T-cell (primary cell): ENCODE measurements at regions not wholly inside any gene's neighbourhood (a gene's known extent, or its start where the extent isn't known, plus 50 kb on each side); places are given as distances from the start of the nearest gene placed in this dataset.

Source experiments
- ATAC-seq, 4 experiments: fragments of 200-7000 bp in 3 of 4; fragments of 150-1000 bp in 1 of 4; cut with Tn5 transposase; replicated peaks in 1 of 4; 1 replicate in 3 of 4; 2 replicates in 1 of 4; pipeline ENCODE4 v1.10.0; 2021; ENCODE audit warnings: moderate library complexity in 3 of 4, mild to moderate bottlenecking in 2 of 4, moderate number of reproducible peaks in 1 of 4
- CTCF ChIA-PET, 2 donors: fragments of 300-600 bp; sonication (Branson Sonifier 250); formaldehyde crosslinking; loops; one replicate each; lab custom pipeline; 2022; ENCODE audit warnings: antibody characterized with exemption in 2 of 2; lab: Charles Lee
- POLR2A ChIA-PET, 2 donors: fragments of 300-600 bp; sonication (Branson Sonifier 250); formaldehyde crosslinking; loops; one replicate each; lab custom pipeline; 2022; ENCODE audit warnings: antibody characterized with exemption in 2 of 2; lab: Charles Lee
- DNase-seq, 35 experiments: peaks; one replicate each; pipeline versions ENCODE4 v3.0.0 to v3.0.0-alpha.2; 2013 to 2023
- H3K27ac ChIP-seq: one replicate; pipeline ENCODE4 v1.5.1; 2013; ENCODE audit warnings: low read length
- H3K27me3 ChIP-seq, 2 experiments: replicated peaks in 1 of 2; 1 replicate in 1 of 2; 2 replicates in 1 of 2; pipeline versions ENCODE4 v1.6.1 to v1.7.0; 2013; ENCODE audit warnings: low read length in 1 of 2, mixed read lengths in 1 of 2; ENCODE audit not compliant: control insufficient read depth in 2 of 2, insufficient read depth in 2 of 2; ENCODE audit errors: extremely low read depth in 1 of 2
- H3K36me3 ChIP-seq, 2 donors: 1 replicate in 1 of 2; 2 replicates in 1 of 2; pipeline versions ENCODE4 v1.6.1 to v1.7.0; 2013; ENCODE audit warnings: low read length in 1 of 2; ENCODE audit not compliant: control insufficient read depth in 2 of 2, insufficient read depth in 1 of 2; ENCODE audit errors: extremely low read depth in 1 of 2
- H3K4me1 ChIP-seq, 2 experiments: 1 replicate in 1 of 2; 2 replicates in 1 of 2; pipeline versions ENCODE4 v1.6.1 to v1.7.0; 2013; ENCODE audit warnings: low read length in 2 of 2, mixed read lengths in 1 of 2; ENCODE audit not compliant: insufficient read depth in 2 of 2, control insufficient read depth in 1 of 2; ENCODE audit errors: extremely low read depth in 1 of 2
- H3K4me3 ChIP-seq, 2 donors: 1 replicate in 1 of 2; 2 replicates in 1 of 2; pipeline versions ENCODE4 v1.5.1 to v1.7.0; 2013; ENCODE audit warnings: mild to moderate bottlenecking in 2 of 2, low read length in 1 of 2, moderate library complexity in 1 of 2; ENCODE audit not compliant: control insufficient read depth in 1 of 2; ENCODE audit errors: extremely low read depth in 1 of 2
- H3K9me3 ChIP-seq: 2 replicates; pipeline ENCODE4 v1.7.0; 2013
- H3K27ac Mint-ChIP-seq, 2 donors: one replicate each; pipeline ENCODE4 v1.8.0; 2020 to 2021; ENCODE audit warnings: mild to moderate bottlenecking in 2 of 2, mixed read lengths in 2 of 2
- H3K27me3 Mint-ChIP-seq, 2 donors: one replicate each; pipeline ENCODE4 v1.8.0; 2021 to 2022; ENCODE audit warnings: mixed read lengths in 2 of 2
- H3K36me3 Mint-ChIP-seq: one replicate; pipeline ENCODE4 v1.8.0; 2021; ENCODE audit warnings: mixed read lengths
- H3K4me1 Mint-ChIP-seq, 3 donors: one replicate each; pipeline ENCODE4 v1.8.0; 2020 to 2022; ENCODE audit warnings: mixed read lengths in 3 of 3, mild to moderate bottlenecking in 1 of 3
- H3K4me3 Mint-ChIP-seq, 3 donors: one replicate each; pipeline ENCODE4 v1.8.0; 2020 to 2022; ENCODE audit warnings: mild to moderate bottlenecking in 3 of 3, mixed read lengths in 3 of 3, moderate library complexity in 3 of 3
- H3K9me3 Mint-ChIP-seq, 3 donors: one replicate each; pipeline ENCODE4 v1.8.0; 2020 to 2022; ENCODE audit warnings: mixed read lengths in 3 of 3
- WGBS: methylation state at CpG from one replicate; pipeline ENCODE4 v1.1.5; 2013; ENCODE audit warnings: missing lambda C conversion rate; ENCODE audit not compliant: insufficient coverage; 5-methylcytosine and 5-hydroxymethylcytosine counted together

DNA sequence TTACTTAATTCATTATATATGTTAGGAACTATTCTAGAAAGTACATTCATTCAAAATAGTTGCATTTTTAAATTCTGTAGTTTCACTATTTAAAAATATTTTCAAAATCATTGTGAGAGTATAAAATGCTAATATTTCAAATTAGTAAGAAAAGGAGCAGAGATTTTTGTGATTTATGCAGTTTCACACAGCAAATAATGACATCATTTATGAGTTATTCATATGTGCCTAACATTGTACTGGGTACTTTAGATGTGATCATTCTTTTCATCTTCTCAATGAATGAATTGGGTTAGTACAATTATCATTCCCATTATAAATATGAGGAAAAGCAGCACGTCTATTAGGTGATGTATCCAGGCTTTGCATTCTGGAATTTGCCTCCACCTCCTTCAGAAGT, 1451.0 kb upstream of the IGFBP7 start:
- ChIA-PET CTCF (no interaction called here), POLR2A (no interaction called here)
- H3K4me3 Mint-ChIP-seq: no peak overlapping the region
- DNase-seq: no peak
- H3K4me1 ChIP-seq: no peaks in the 10 kb centered on the region
- H3K36me3 Mint-ChIP-seq: no peaks in the 10 kb centered on the region
- no peak overlapping the region for H3K27ac Mint-ChIP-seq
- H3K36me3 ChIP-seq: no peaks in the 10 kb centered on the region
- ATAC-seq: no peak
- no peaks in the 10 kb centered on the region for H3K27me3 Mint-ChIP-seq
- H3K27me3 ChIP-seq: no peaks in the 10 kb centered on the region
- no CpG with 5 or more reads among the region's 1 CpG for WGBS
- no peak overlapping the region for H3K27ac ChIP-seq
- no peaks in the 10 kb centered on the region for H3K4me1 Mint-ChIP-seq
- no peaks in the 10 kb centered on the region for H3K9me3 ChIP-seq
- H3K9me3 Mint-ChIP-seq: peaks cover 3 to 22% (median 17%) of the 10 kb centered on the region in 3 donors
- H3K4me3 ChIP-seq: no peak overlapping the region

DNA sequence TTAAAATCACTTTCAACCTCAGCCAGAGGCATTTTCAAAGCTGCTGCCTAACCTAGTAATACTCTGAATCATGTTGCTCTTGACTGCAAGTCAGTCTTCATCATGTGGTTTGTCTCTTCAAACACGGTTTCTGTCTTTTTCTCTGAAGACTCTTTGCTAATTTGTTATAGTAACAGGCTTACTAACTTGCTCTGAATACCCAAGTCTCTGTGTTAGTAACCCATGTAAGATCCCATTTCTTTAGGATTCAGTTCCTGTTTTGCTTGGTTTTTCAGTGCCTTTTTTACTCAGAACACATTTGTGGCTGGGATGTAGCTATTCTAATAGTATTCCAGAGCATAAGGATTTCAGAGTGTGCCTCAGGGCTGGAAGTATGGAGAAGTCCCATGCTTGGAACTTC, 1450.6 kb upstream of the IGFBP7 start:
- Histone ChIP-seq H3K36me3 (no peaks in the 10 kb centered on the region), H3K4me3 (no peak overlapping the region), H3K27me3 (no peaks in the 10 kb centered on the region), H3K27ac (no peak overlapping the region), H3K9me3 (no peaks in the 10 kb centered on the region), H3K4me1 (no peaks in the 10 kb centered on the region)
- H3K27ac Mint-ChIP-seq: no peak overlapping the region
- no CpG with 5 or more reads among the region's 1 CpG for WGBS
- no peak for DNase-seq
- CTCF ChIA-PET: no interaction called here
- no peak for ATAC-seq
- POLR2A ChIA-PET: no interaction called here
- H3K36me3 Mint-ChIP-seq: no peaks in the 10 kb centered on the region
- no peaks in the 10 kb centered on the region for H3K4me1 Mint-ChIP-seq
- no peaks in the 10 kb centered on the region for H3K27me3 Mint-ChIP-seq
- no peak overlapping the region for H3K4me3 Mint-ChIP-seq
- peaks cover 3 to 20% (median 15%) of the 10 kb centered on the region in 3 donors for H3K9me3 Mint-ChIP-seq

- Mint-ChIP-seq H3K36me3 (no peaks in the 10 kb centered on the region), H3K4me1 (no peaks in the 10 kb centered on the region), H3K27me3 (no peaks in the 10 kb centered on the region), H3K27ac (no peak overlapping the region), H3K4me3 (no peak overlapping the region), H3K9me3 (peaks cover 0 to 11% (median 10%) of the 10 kb centered on the region in 3 donors)
- CTCF ChIA-PET: no interaction called here
- DNase-seq: no peak
- no CpG with 5 or more reads among the region's 2 CpGs for WGBS
- H3K36me3 ChIP-seq: no peaks in the 10 kb centered on the region
- no peaks in the 10 kb centered on the region for H3K9me3 ChIP-seq
- no peaks in the 10 kb centered on the region for H3K27me3 ChIP-seq
- no peak overlapping the region for H3K4me3 ChIP-seq
- POLR2A ChIA-PET: no interaction called here
- ATAC-seq: no peak
- H3K4me1 ChIP-seq: no peaks in the 10 kb centered on the region
- H3K27ac ChIP-seq: no peak overlapping the region
Observed at GRCh38 chr4:58553679-58554078, 1443.5 kb upstream of the IGFBP7 start.

DNA sequence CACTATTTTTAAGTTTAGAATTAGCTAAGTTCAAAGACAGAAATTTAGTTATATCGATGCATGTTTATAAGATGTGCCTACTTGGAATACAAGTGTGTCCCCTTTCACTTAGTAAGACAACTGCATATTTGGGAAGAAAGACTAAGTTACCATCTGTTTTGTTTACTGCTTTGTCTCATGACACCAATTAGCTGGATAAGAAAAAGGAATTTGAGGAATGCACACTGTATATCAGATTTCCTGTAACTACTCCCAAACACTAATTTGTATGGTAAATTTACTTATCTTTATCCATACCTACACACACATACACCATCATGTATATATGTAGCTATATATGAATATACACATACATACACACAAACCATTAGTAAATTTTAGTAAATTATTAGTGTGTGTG, 1442.8 kb upstream of the IGFBP7 start:
- WGBS: no CpG with 5 or more reads among the region's 1 CpG
- Mint-ChIP-seq H3K27me3 (no peaks in the 10 kb centered on the region), H3K4me1 (no peaks in the 10 kb centered on the region), H3K27ac (no peak overlapping the region), H3K4me3 (no peak overlapping the region), H3K36me3 (no peaks in the 10 kb centered on the region), H3K9me3 (peaks cover 0 to 12% (median 10%) of the 10 kb centered on the region in 3 donors)
- no peak for DNase-seq
- ATAC-seq: no peak
- H3K9me3 ChIP-seq: no peaks in the 10 kb centered on the region
- ChIA-PET POLR2A (no interaction called here), CTCF (no interaction called here)
- no peak overlapping the region for H3K4me3 ChIP-seq
- H3K27ac ChIP-seq: no peak overlapping the region
- H3K27me3 ChIP-seq: no peaks in the 10 kb centered on the region
- H3K4me1 ChIP-seq: no peaks in the 10 kb centered on the region
- H3K36me3 ChIP-seq: no peaks in the 10 kb centered on the region

GRCh38 chr4:58551676-58552075, 1441.5 kb upstream of the IGFBP7 start:
- no peaks in the 10 kb centered on the region for H3K27me3 ChIP-seq
- ATAC-seq: no peak
- DNase-seq: no peak
- no peak overlapping the region for H3K27ac ChIP-seq
- H3K4me3 Mint-ChIP-seq: no peak overlapping the region
- no peaks in the 10 kb centered on the region for H3K36me3 Mint-ChIP-seq
- H3K4me3 ChIP-seq: no peak overlapping the region
- no peaks in the 10 kb centered on the region for H3K4me1 Mint-ChIP-seq
- H3K4me1 ChIP-seq: no peaks in the 10 kb centered on the region
- H3K27me3 Mint-ChIP-seq: no peaks in the 10 kb centered on the region
- H3K9me3 Mint-ChIP-seq: peaks cover 0 to 10% (median 7%) of the 10 kb centered on the region in 3 donors
- ChIA-PET CTCF (no interaction called here), POLR2A (no interaction called here)
- no peak overlapping the region for H3K27ac Mint-ChIP-seq
- H3K36me3 ChIP-seq: no peaks in the 10 kb centered on the region
- H3K9me3 ChIP-seq: no peaks in the 10 kb centered on the region

GRCh38 chr4:58543465-58543864, 1433.3 kb upstream of the IGFBP7 start:
- Histone ChIP-seq H3K9me3 (no peaks in the 10 kb centered on the region), H3K4me3 (no peak overlapping the region), H3K36me3 (no peaks in the 10 kb centered on the region), H3K27me3 (no peaks in the 10 kb centered on the region), H3K27ac (no peak overlapping the region), H3K4me1 (no peaks in the 10 kb centered on the region)
- Mint-ChIP-seq H3K27ac (no peak overlapping the region), H3K36me3 (no peaks in the 10 kb centered on the region), H3K27me3 (no peaks in the 10 kb centered on the region), H3K4me1 (no peaks in the 10 kb centered on the region), H3K9me3 (peaks cover 0 to 13% (median 9%) of the 10 kb centered on the region in 3 donors), H3K4me3 (no peak overlapping the region)
- DNase-seq (no peak), ATAC-seq (no peak)
- ChIA-PET POLR2A (interaction anchor here in 1 of 2 donors (0.6 kb wide), 1 partner anchor 14 kb away, joined by 3 read pairs; no protein-coding TSS in a partner anchor), CTCF (interaction anchor here in 1 of 2 donors (0.6 kb wide), 1 partner anchor 848 kb away, joined by 3 read pairs; no protein-coding TSS in a partner anchor)
- WGBS: no CpG with 5 or more reads among the region's 1 CpG

DNA sequence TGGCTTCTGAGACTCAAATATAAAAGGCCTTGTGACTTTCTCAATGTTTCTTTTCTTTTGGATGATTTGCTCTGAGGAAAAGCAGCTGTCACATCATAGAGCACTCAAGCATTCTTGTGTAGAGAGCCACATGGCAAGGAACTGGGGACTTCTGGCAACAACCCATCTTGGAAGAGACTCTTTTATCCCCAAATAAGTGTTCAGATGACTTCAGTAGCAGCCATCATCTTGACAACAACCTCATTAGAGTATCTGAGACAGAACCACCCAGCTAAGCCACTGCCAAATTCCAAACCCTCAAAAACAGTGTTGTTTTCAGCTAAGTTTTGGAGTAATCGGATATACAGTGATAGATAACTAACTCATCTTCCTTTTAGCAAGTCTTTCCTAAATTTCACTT, 1431.7 kb upstream of the IGFBP7 start:
- Mint-ChIP-seq H3K27ac (no peak overlapping the region), H3K27me3 (no peaks in the 10 kb centered on the region), H3K4me1 (no peaks in the 10 kb centered on the region), H3K36me3 (no peaks in the 10 kb centered on the region), H3K4me3 (no peak overlapping the region), H3K9me3 (peaks cover 0 to 13% (median 12%) of the 10 kb centered on the region in 3 donors)
- ChIA-PET POLR2A (no interaction called here), CTCF (no interaction called here)
- H3K4me3 ChIP-seq: no peak overlapping the region
- WGBS: no CpG with 5 or more reads among the region's 1 CpG
- no peaks in the 10 kb centered on the region for H3K4me1 ChIP-seq
- H3K27ac ChIP-seq: no peak overlapping the region
- no peaks in the 10 kb centered on the region for H3K27me3 ChIP-seq
- DNase-seq (no peak), ATAC-seq (no peak)
- H3K36me3 ChIP-seq: no peaks in the 10 kb centered on the region
- no peaks in the 10 kb centered on the region for H3K9me3 ChIP-seq
